ENCODE measurements at regions not wholly inside any gene's neighbourhood (a gene's known extent, or its start where the extent isn't known, plus 50 kb on each side); places are given as distances from the start of the nearest gene placed in this dataset.

- Mint-ChIP-seq H3K36me3 (no peaks in the 10 kb centered on the region), H3K4me3 (no peak overlapping the region), H3K27ac (no peak overlapping the region), H3K27me3 (no peaks in the 10 kb centered on the region), H3K4me1 (no peaks in the 10 kb centered on the region), H3K9me3 (peaks cover 0 to 2% (median 1%) of the 10 kb centered on the region in 7 donors)
- DNase-seq (no peak), ATAC-seq (ENCODE audit: low read depth in 2 of 2) (no peak)
- Histone ChIP-seq H3K27ac (ENCODE audit: insufficient read depth, low read length, poor library complexity, severe bottlenecking) (no peak overlapping the region), H3K4me1 (ENCODE audit: control insufficient read depth, insufficient read depth, low read length, poor library complexity, severe bottlenecking) (no peaks in the 10 kb centered on the region), H3K27me3 (ENCODE audit: control insufficient read depth, insufficient read depth, low read length) (no peaks in the 10 kb centered on the region), H3K36me3 (ENCODE audit: control insufficient read depth, insufficient read depth, low read length) (no peaks in the 10 kb centered on the region), H3K9me3 (ENCODE audit: control insufficient read depth in 2 of 2, low read length in 2 of 2) (no peaks in the 10 kb centered on the region), H3K4me3 (ENCODE audit: low read depth, low read length) (no peak overlapping the region)
Measured at GRCh38 chr16:5580296-5580695, 482.7 kb upstream of the EEF2KMT start.

- H3K27ac Mint-ChIP-seq, result no peak overlapping the region
Measured at GRCh38 chr16:5578980-5579379, 481.4 kb upstream of the EEF2KMT start.

GRCh38 chr16:5577463-5577862, 479.9 kb upstream of the EEF2KMT start:
- Histone ChIP-seq H3K4me1 (ENCODE audit: control insufficient read depth, insufficient read depth, low read length, poor library complexity, severe bottlenecking) (no peaks in the 10 kb centered on the region), H3K4me3 (ENCODE audit: low read depth, low read length) (no peak overlapping the region), H3K27me3 (ENCODE audit: control insufficient read depth, insufficient read depth, low read length) (no peaks in the 10 kb centered on the region), H3K9me3 (ENCODE audit: control insufficient read depth in 2 of 2, low read length in 2 of 2) (no peaks in the 10 kb centered on the region), H3K36me3 (ENCODE audit: control insufficient read depth, insufficient read depth, low read length) (no peaks in the 10 kb centered on the region), H3K27ac (ENCODE audit: insufficient read depth, low read length, poor library complexity, severe bottlenecking) (no peak overlapping the region)
- Mint-ChIP-seq H3K4me3 (no peak overlapping the region), H3K36me3 (no peaks in the 10 kb centered on the region), H3K27me3 (no peaks in the 10 kb centered on the region), H3K4me1 (no peaks in the 10 kb centered on the region), H3K27ac (no peak overlapping the region), H3K9me3 (peaks cover 0 to 6% (median 2%) of the 10 kb centered on the region in 7 donors)
- ATAC-seq (ENCODE audit: low read depth in 2 of 2) (no peak), DNase-seq (no peak)

More at GRCh38 chr16:5578980-5579379, 481.4 kb upstream of the EEF2KMT start:
- peaks cover 0 to 2% (median 0%) of the 10 kb centered on the region in 7 donors for H3K9me3 Mint-ChIP-seq
- no peaks in the 10 kb centered on the region for H3K4me1 Mint-ChIP-seq
- H3K4me1 ChIP-seq (ENCODE audit: control insufficient read depth, insufficient read depth, low read length, poor library complexity, severe bottlenecking), result no peaks in the 10 kb centered on the region
- ATAC-seq (ENCODE audit: low read depth in 2 of 2), result no peak
- no peak overlapping the region for H3K4me3 ChIP-seq (ENCODE audit: low read depth, low read length)
- H3K36me3 Mint-ChIP-seq, result no peaks in the 10 kb centered on the region
- no peaks in the 10 kb centered on the region for H3K27me3 Mint-ChIP-seq
- no peak overlapping the region for H3K4me3 Mint-ChIP-seq
- no peaks in the 10 kb centered on the region for H3K36me3 ChIP-seq (ENCODE audit: control insufficient read depth, insufficient read depth, low read length)
- no peaks in the 10 kb centered on the region for H3K9me3 ChIP-seq (ENCODE audit: control insufficient read depth in 2 of 2, low read length in 2 of 2)
- H3K27me3 ChIP-seq (ENCODE audit: control insufficient read depth, insufficient read depth, low read length), result no peaks in the 10 kb centered on the region
- DNase-seq, result no peak
- H3K27ac ChIP-seq (ENCODE audit: insufficient read depth, low read length, poor library complexity, severe bottlenecking), result no peak overlapping the region

GRCh38 chr16:5575646-5576245, 478.2 kb upstream of the EEF2KMT start:
- no peaks in the 10 kb centered on the region for H3K4me1 Mint-ChIP-seq
- Histone ChIP-seq H3K4me3 (ENCODE audit: low read depth, low read length) (no peak overlapping the region), H3K27ac (ENCODE audit: insufficient read depth, low read length, poor library complexity, severe bottlenecking) (no peak overlapping the region), H3K9me3 (ENCODE audit: control insufficient read depth in 2 of 2, low read length in 2 of 2) (no peaks in the 10 kb centered on the region), H3K27me3 (ENCODE audit: control insufficient read depth, insufficient read depth, low read length) (no peaks in the 10 kb centered on the region), H3K36me3 (ENCODE audit: control insufficient read depth, insufficient read depth, low read length) (no peaks in the 10 kb centered on the region), H3K4me1 (ENCODE audit: control insufficient read depth, insufficient read depth, low read length, poor library complexity, severe bottlenecking) (no peaks in the 10 kb centered on the region)
- DNase-seq (no peak), ATAC-seq (ENCODE audit: low read depth in 2 of 2) (no peak)
- H3K4me3 Mint-ChIP-seq, result no peak overlapping the region
- H3K27me3 Mint-ChIP-seq, result no peaks in the 10 kb centered on the region
- H3K27ac Mint-ChIP-seq, result no peak overlapping the region
- H3K36me3 Mint-ChIP-seq, result no peaks in the 10 kb centered on the region
- peaks cover 0 to 6% (median 3%) of the 10 kb centered on the region in 7 donors for H3K9me3 Mint-ChIP-seq

DNA sequence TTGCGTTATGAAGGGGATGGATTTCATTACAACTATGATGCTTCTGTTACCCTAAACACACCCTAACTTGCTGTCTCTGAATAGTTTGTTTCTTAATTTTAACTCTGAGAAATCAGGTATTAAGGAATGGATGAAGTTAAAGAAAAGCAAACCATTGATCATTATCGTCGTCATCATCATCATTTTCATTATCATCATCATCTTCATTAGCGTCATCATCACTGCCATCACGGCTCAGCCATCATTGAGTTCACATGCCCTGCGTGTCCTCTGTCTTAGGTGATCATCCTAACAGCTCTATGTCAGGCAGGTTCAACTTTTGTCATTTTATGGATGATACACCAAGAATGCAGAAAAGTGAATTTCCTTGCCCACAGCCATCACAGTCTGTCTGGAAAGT, 477.5 kb upstream of the EEF2KMT start:
- H3K4me3 ChIP-seq (ENCODE audit: low read depth, low read length), result no peak overlapping the region
- Mint-ChIP-seq H3K27ac (no peak overlapping the region), H3K4me1 (no peaks in the 10 kb centered on the region), H3K9me3 (peaks cover 0 to 6% (median 3%) of the 10 kb centered on the region in 7 donors), H3K36me3 (no peaks in the 10 kb centered on the region), H3K4me3 (no peak overlapping the region), H3K27me3 (no peaks in the 10 kb centered on the region)
- H3K4me1 ChIP-seq (ENCODE audit: control insufficient read depth, insufficient read depth, low read length, poor library complexity, severe bottlenecking), result no peaks in the 10 kb centered on the region
- H3K27me3 ChIP-seq (ENCODE audit: control insufficient read depth, insufficient read depth, low read length), result no peaks in the 10 kb centered on the region
- DNase-seq (no peak), ATAC-seq (ENCODE audit: low read depth in 2 of 2) (no peak)
- no peaks in the 10 kb centered on the region for H3K9me3 ChIP-seq (ENCODE audit: control insufficient read depth in 2 of 2, low read length in 2 of 2)
- no peaks in the 10 kb centered on the region for H3K36me3 ChIP-seq (ENCODE audit: control insufficient read depth, insufficient read depth, low read length)
- no peak overlapping the region for H3K27ac ChIP-seq (ENCODE audit: insufficient read depth, low read length, poor library complexity, severe bottlenecking)

GRCh38 chr16:5572056-5572455, 474.5 kb upstream of the EEF2KMT start:
- H3K27me3 ChIP-seq (ENCODE audit: control insufficient read depth, insufficient read depth, low read length), result no peaks in the 10 kb centered on the region
- no peak for ATAC-seq (ENCODE audit: low read depth in 2 of 2)
- no peak overlapping the region for H3K4me3 ChIP-seq (ENCODE audit: low read depth, low read length)
- peaks cover 0 to 6% (median 4%) of the 10 kb centered on the region in 7 donors for H3K9me3 Mint-ChIP-seq
- H3K36me3 Mint-ChIP-seq, result no peaks in the 10 kb centered on the region
- H3K36me3 ChIP-seq (ENCODE audit: control insufficient read depth, insufficient read depth, low read length), result no peaks in the 10 kb centered on the region
- H3K4me1 Mint-ChIP-seq, result no peaks in the 10 kb centered on the region
- H3K4me1 ChIP-seq (ENCODE audit: control insufficient read depth, insufficient read depth, low read length, poor library complexity, severe bottlenecking), result no peaks in the 10 kb centered on the region
- H3K9me3 ChIP-seq (ENCODE audit: control insufficient read depth in 2 of 2, low read length in 2 of 2), result no peaks in the 10 kb centered on the region
- H3K27me3 Mint-ChIP-seq, result no peaks in the 10 kb centered on the region
- no peak overlapping the region for H3K4me3 Mint-ChIP-seq
- no peak overlapping the region for H3K27ac ChIP-seq (ENCODE audit: insufficient read depth, low read length, poor library complexity, severe bottlenecking)
- DNase-seq, result no peak
- no peak overlapping the region for H3K27ac Mint-ChIP-seq

- Mint-ChIP-seq H3K27ac (no peak overlapping the region), H3K4me3 (peak overlapping the region in 1 of 4 donors; percentile 32), H3K4me1 (no peaks in the 10 kb centered on the region), H3K27me3 (no peaks in the 10 kb centered on the region), H3K9me3 (peaks cover 0 to 6% (median 4%) of the 10 kb centered on the region in 7 donors), H3K36me3 (no peaks in the 10 kb centered on the region)
- H3K4me1 ChIP-seq (ENCODE audit: control insufficient read depth, insufficient read depth, low read length, poor library complexity, severe bottlenecking), result no peaks in the 10 kb centered on the region
- DNase-seq (no peak), ATAC-seq (ENCODE audit: low read depth in 2 of 2) (no peak)
- H3K27me3 ChIP-seq (ENCODE audit: control insufficient read depth, insufficient read depth, low read length), result no peaks in the 10 kb centered on the region
- H3K27ac ChIP-seq (ENCODE audit: insufficient read depth, low read length, poor library complexity, severe bottlenecking), result no peak overlapping the region
- H3K4me3 ChIP-seq (ENCODE audit: low read depth, low read length), result no peak overlapping the region
- H3K36me3 ChIP-seq (ENCODE audit: control insufficient read depth, insufficient read depth, low read length), result no peaks in the 10 kb centered on the region
- no peaks in the 10 kb centered on the region for H3K9me3 ChIP-seq (ENCODE audit: control insufficient read depth in 2 of 2, low read length in 2 of 2)
Measured at GRCh38 chr16:5571446-5571845, 473.9 kb upstream of the EEF2KMT start.

DNA sequence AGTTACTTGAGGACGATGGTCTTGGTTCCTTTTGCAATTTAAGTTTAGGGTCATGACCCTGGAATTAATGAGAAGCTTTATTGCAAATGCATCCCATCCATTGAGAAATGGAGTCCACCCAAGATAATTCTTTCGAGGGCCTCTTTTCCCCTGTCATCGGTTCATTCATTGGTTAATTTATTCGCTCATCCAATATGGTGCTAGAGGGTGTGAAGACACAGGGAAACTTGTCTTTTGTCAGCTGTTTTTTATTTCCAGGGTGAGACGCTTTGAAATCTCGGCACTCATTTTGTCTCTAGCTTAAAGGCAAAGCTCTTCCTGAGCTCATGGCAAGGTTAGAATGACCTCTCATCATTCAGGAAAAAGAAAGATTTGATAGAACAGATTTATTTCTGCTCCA, 464.2 kb upstream of the EEF2KMT start:
- H3K36me3 ChIP-seq (ENCODE audit: control insufficient read depth, insufficient read depth, low read length), result no peaks in the 10 kb centered on the region
- Mint-ChIP-seq H3K27me3 (no peaks in the 10 kb centered on the region), H3K36me3 (no peaks in the 10 kb centered on the region), H3K4me1 (peaks cover 0 to 4% (median 0%) of the 10 kb centered on the region in 4 donors), H3K4me3 (no peak overlapping the region), H3K27ac (no peak overlapping the region), H3K9me3 (peaks cover 0 to 16% (median 5%) of the 10 kb centered on the region in 7 donors)
- no peak overlapping the region for H3K4me3 ChIP-seq (ENCODE audit: low read depth, low read length)
- H3K4me1 ChIP-seq (ENCODE audit: control insufficient read depth, insufficient read depth, low read length, poor library complexity, severe bottlenecking), result no peaks in the 10 kb centered on the region
- H3K27ac ChIP-seq (ENCODE audit: insufficient read depth, low read length, poor library complexity, severe bottlenecking), result no peak overlapping the region
- peaks cover 0 to 6% of the 10 kb centered on the region in 2 experiments for H3K9me3 ChIP-seq (ENCODE audit: control insufficient read depth in 2 of 2, low read length in 2 of 2)
- DNase-seq, result no peak
- no peaks in the 10 kb centered on the region for H3K27me3 ChIP-seq (ENCODE audit: control insufficient read depth, insufficient read depth, low read length)
- no peak for ATAC-seq (ENCODE audit: low read depth in 2 of 2)
